Thymus (tissue), 11 donors: ENCODE measurements at regions not wholly inside any gene's neighbourhood (a gene's known extent, or its start where the extent isn't known, plus 50 kb on each side); places are given as distances from the start of the nearest gene placed in this dataset.

Experiments
- DNase-seq, 9 donors: peaks; one replicate each; pipeline ENCODE4 v3.0.0-alpha.2; 2013; ENCODE audit warnings: low spot score in 9 of 9, low read depth in 6 of 9, missing footprints in 1 of 9
- H3K27ac ChIP-seq, 2 donors: one replicate each; pipeline ENCODE4 v1.5.1; 2013; ENCODE audit warnings: control low read depth in 1 of 2, low read depth in 1 of 2, low read length in 1 of 2, mild to moderate bottlenecking in 1 of 2, moderate library complexity in 1 of 2
- H3K27me3 ChIP-seq, 2 donors: one replicate each; pipeline ENCODE4 v1.5.1; 2013; ENCODE audit warnings: low read length in 1 of 2; ENCODE audit not compliant: control insufficient read depth in 2 of 2, insufficient read depth in 1 of 2
- H3K36me3 ChIP-seq, 2 donors: one replicate each; pipeline ENCODE4 v1.5.1; 2013; ENCODE audit warnings: low read length in 1 of 2, mild to moderate bottlenecking in 1 of 2, moderate library complexity in 1 of 2; ENCODE audit not compliant: control insufficient read depth in 2 of 2, insufficient read depth in 2 of 2
- H3K4me1 ChIP-seq, 2 donors: one replicate each; pipeline ENCODE4 v1.5.1; 2013; ENCODE audit warnings: low read length in 2 of 2; ENCODE audit not compliant: control insufficient read depth in 2 of 2, insufficient read depth in 2 of 2
- H3K4me3 ChIP-seq, 2 donors: one replicate each; pipeline ENCODE4 v1.5.1; 2013; ENCODE audit warnings: low read length in 2 of 2, control low read depth in 1 of 2, mild to moderate bottlenecking in 1 of 2
- H3K9me3 ChIP-seq, 2 donors: one replicate each; pipeline ENCODE4 v1.5.1; 2013; ENCODE audit warnings: low read length in 1 of 2, mild to moderate bottlenecking in 1 of 2; ENCODE audit not compliant: control insufficient read depth in 2 of 2, insufficient read depth in 1 of 2
- WGBS: extraction: QIAGEN DNeasy Blood & Tissue Kit; methylation state at CpG from one replicate; pipeline ENCODE4 v1.1.7; 2013; 5-methylcytosine and 5-hydroxymethylcytosine counted together
- donor health status: healthy.

- peak; percentile 16 to 81 (median 52) for DNase-seq
- Histone ChIP-seq H3K4me3 (no peak overlapping the region), H3K9me3 (no peaks in the 10 kb centered on the region), H3K27me3 (no peaks in the 10 kb centered on the region), H3K4me1 (peaks cover 12 to 18% of the 10 kb centered on the region in 2 donors), H3K27ac (peak overlapping the region in 1 of 2 donors; percentile 77), H3K36me3 (no peaks in the 10 kb centered on the region)
- WGBS: 5% methylated on average over 3 of the region's 3 CpGs
These were observed 117.5 kb upstream of the HGF start for GRCh38 chr7:81887098-81888090.

GRCh38 chr7:81886211-81886764 is 116.4 kb upstream of the HGF start:
- WGBS: 76% methylated on average over 3 of the region's 3 CpGs
- no peaks in the 10 kb centered on the region for H3K9me3 ChIP-seq
- peak in 1 of 9 donors; percentile 35 for DNase-seq
- peaks cover 12 to 18% of the 10 kb centered on the region in 2 donors for H3K4me1 ChIP-seq
- no peaks in the 10 kb centered on the region for H3K27me3 ChIP-seq
- H3K4me3 ChIP-seq: no peak overlapping the region
- H3K36me3 ChIP-seq: no peaks in the 10 kb centered on the region
- peak overlapping the region in 1 of 2 donors; percentile 77 for H3K27ac ChIP-seq

GRCh38 chr7:81884817-81885216 is 115.0 kb upstream of the HGF start:
- Histone ChIP-seq H3K27ac (peak overlapping the region; percentile 18 to 75), H3K4me1 (peaks cover 12 to 18% of the 10 kb centered on the region in 2 donors), H3K9me3 (no peaks in the 10 kb centered on the region), H3K36me3 (no peaks in the 10 kb centered on the region), H3K4me3 (no peak overlapping the region), H3K27me3 (no peaks in the 10 kb centered on the region)
- DNase-seq: peak in 1 of 9 donors; percentile 49
- WGBS: 34% methylated on average over 3 of the region's 3 CpGs

- Histone ChIP-seq H3K4me1 (peaks cover 12 to 18% of the 10 kb centered on the region in 2 donors), H3K36me3 (no peaks in the 10 kb centered on the region), H3K9me3 (no peaks in the 10 kb centered on the region), H3K4me3 (no peak overlapping the region), H3K27me3 (no peaks in the 10 kb centered on the region), H3K27ac (no peak overlapping the region)
- 95% methylated on average over 7 of the region's 7 CpGs for WGBS
- no peak for DNase-seq
These were observed 114.0 kb upstream of the HGF start for GRCh38 chr7:81883801-81884393.

GRCh38 chr7:81882086-81882485 is 112.2 kb upstream of the HGF start:
- Histone ChIP-seq H3K9me3 (no peaks in the 10 kb centered on the region), H3K4me3 (no peak overlapping the region), H3K27me3 (no peaks in the 10 kb centered on the region), H3K36me3 (no peaks in the 10 kb centered on the region), H3K27ac (no peak overlapping the region), H3K4me1 (peaks cover 11 to 18% of the 10 kb centered on the region in 2 donors)
- no peak for DNase-seq
- WGBS: 26% methylated on average over 2 of the region's 2 CpGs

GRCh38 chr7:81877890-81878289 is 108.0 kb upstream of the HGF start:
- Histone ChIP-seq H3K4me3 (no peak overlapping the region), H3K27ac (no peak overlapping the region), H3K4me1 (no peaks in the 10 kb centered on the region), H3K9me3 (no peaks in the 10 kb centered on the region), H3K27me3 (no peaks in the 10 kb centered on the region), H3K36me3 (no peaks in the 10 kb centered on the region)
- no peak for DNase-seq
- 95% methylated on average over 3 of the region's 3 CpGs for WGBS

GRCh38 chr7:81873559-81873958 is 103.7 kb upstream of the HGF start:
- DNase-seq: no peak

GRCh38 chr7:81871606-81872265 is 101.9 kb upstream of the HGF start:
- 97% methylated on average over 6 of the region's 6 CpGs for WGBS
- H3K4me3 ChIP-seq: no peak overlapping the region
- DNase-seq: no peak
- H3K36me3 ChIP-seq: no peaks in the 10 kb centered on the region
- H3K4me1 ChIP-seq: no peaks in the 10 kb centered on the region
- H3K27me3 ChIP-seq: no peaks in the 10 kb centered on the region
- H3K9me3 ChIP-seq: no peaks in the 10 kb centered on the region
- H3K27ac ChIP-seq: no peak overlapping the region

More at GRCh38 chr7:81873559-81873958, 103.7 kb upstream of the HGF start:
- no peaks in the 10 kb centered on the region for H3K9me3 ChIP-seq
- H3K4me3 ChIP-seq: no peak overlapping the region
- 95% methylated on average over 3 of the region's 3 CpGs for WGBS
- H3K4me1 ChIP-seq: no peaks in the 10 kb centered on the region
- no peaks in the 10 kb centered on the region for H3K36me3 ChIP-seq
- H3K27ac ChIP-seq: no peak overlapping the region
- no peaks in the 10 kb centered on the region for H3K27me3 ChIP-seq
